ENCODE measurements at regions not wholly inside any gene's neighbourhood (a gene's known extent, or its start where the extent isn't known, plus 50 kb on each side); places are given as distances from the start of the nearest gene placed in this dataset.
"Not testable (repeated sequence)": the region's sequence is repeated elsewhere in the genome, so short reads cannot be mapped to it uniquely, and the experiment has no call there.

- 29 to 45% methylated on average over 2 of the region's 2 CpGs for WGBS, 2 donors
- no peak for DNase-seq (ENCODE audit: low spot score in 2 of 2)
- no peak overlapping the region for H3K4me3 ChIP-seq (ENCODE audit: low read depth, poor library complexity, severe bottlenecking)
- intact Hi-C loops (cut with DNase I; ENCODE audit: low total_unique reads) = no loop called here
- TF ChIP-seq CTCF (IDR thresholded peaks at IDR 0.05) (no peak), POLR2A (IDR thresholded peaks at IDR 0.05) (no peak)
Measured at GRCh38 chr3:169008776-169009358, 654.6 kb downstream of the MECOM start.

GRCh38 chr3:169007145-169007544 lies 656.4 kb downstream of the MECOM start:
- H3K4me3 ChIP-seq (ENCODE audit: low read depth, poor library complexity, severe bottlenecking) = no peak overlapping the region
- no peak for DNase-seq (ENCODE audit: low spot score in 2 of 2)
- no peak for TF ChIP-seq CTCF (IDR thresholded peaks at IDR 0.05)
- no peak for TF ChIP-seq POLR2A (IDR thresholded peaks at IDR 0.05)
- intact Hi-C loops (cut with DNase I; ENCODE audit: low total_unique reads) = no loop called here
- WGBS, 2 donors = 65 to 74% methylated on average over 2 of the region's 2 CpGs

GRCh38 chr3:169006398-169006797 lies 657.1 kb downstream of the MECOM start:
- 97 to 98% methylated on average over 3 to 4 of the region's 5 CpGs for WGBS, 2 donors
- intact Hi-C loops (cut with DNase I; ENCODE audit: low total_unique reads); DNase-seq (ENCODE audit: low spot score in 2 of 2); H3K4me3 ChIP-seq (ENCODE audit: low read depth, poor library complexity, severe bottlenecking): not testable (repeated sequence)

- intact Hi-C loops (cut with DNase I; ENCODE audit: low total_unique reads) = no loop called here
- DNase-seq (ENCODE audit: low spot score in 2 of 2) = no peak
- TF ChIP-seq POLR2A (IDR thresholded peaks at IDR 0.05) (no peak), CTCF (IDR thresholded peaks at IDR 0.05) (no peak)
- H3K4me3 ChIP-seq (ENCODE audit: low read depth, poor library complexity, severe bottlenecking) = no peak overlapping the region
Measured at GRCh38 chr3:169002689-169003088, 660.8 kb downstream of the MECOM start.

- DNase-seq (ENCODE audit: low spot score in 2 of 2) = no peak
- intact Hi-C loops (cut with DNase I; ENCODE audit: low total_unique reads) = no loop called here
- H3K4me3 ChIP-seq (ENCODE audit: low read depth, poor library complexity, severe bottlenecking) = no peak overlapping the region
- TF ChIP-seq CTCF (IDR thresholded peaks at IDR 0.05) (no peak), POLR2A (IDR thresholded peaks at IDR 0.05) (no peak)
- 84 to 85% methylated on average over 3 of the region's 3 CpGs for WGBS, 2 donors
Measured at GRCh38 chr3:168998792-168999191, 664.7 kb downstream of the MECOM start.

- H3K4me3 ChIP-seq (ENCODE audit: low read depth, poor library complexity, severe bottlenecking) = no peak overlapping the region
- TF ChIP-seq CTCF (IDR thresholded peaks at IDR 0.05) (no peak), POLR2A (IDR thresholded peaks at IDR 0.05) (no peak)
- intact Hi-C loops (cut with DNase I; ENCODE audit: low total_unique reads) = no loop called here
- DNase-seq (ENCODE audit: low spot score in 2 of 2) = no peak
Measured at GRCh38 chr3:168997488-168997887, 666.0 kb downstream of the MECOM start.
